GM23338 (cell line): ENCODE measurements at regions not wholly inside any gene's neighbourhood (a gene's known extent, or its start where the extent isn't known, plus 50 kb on each side); places are given as distances from the start of the nearest gene placed in this dataset.

Source experiments
- ATAC-seq: fragments of 200-7000 bp; cut with Tn5 transposase; 3 replicates; pipeline ENCODE4 v1.9.1; 2020
- DNase-seq: peaks from one replicate; pipeline ENCODE4 v3.0.0-alpha.2; 2015; ENCODE audit warnings: low spot score
- H2AFZ ChIP-seq: fragments of 200-600 bp; sonication (generic); 2 replicates; pipeline ENCODE4 v1.8.0; 2016; ENCODE audit warnings: antibody characterized with exemption, mild to moderate bottlenecking, moderate library complexity
- H3F3A ChIP-seq: fragments of 200-600 bp; sonication (generic); replicated peaks from 2 replicates; pipeline ENCODE4 v1.8.0; 2017; ENCODE audit warnings: antibody characterized with exemption, mixed run types, low read depth
- H3K27ac ChIP-seq: fragments of 200-600 bp; sonication (generic); 2 replicates; pipeline ENCODE4 v1.6.1; 2016; ENCODE audit warnings: low read depth
- H3K27me3 ChIP-seq: fragments of 200-600 bp; sonication (generic); 2 replicates; pipeline ENCODE4 v1.8.0; 2016; ENCODE audit warnings: mild to moderate bottlenecking, mixed run types, moderate library complexity; ENCODE audit not compliant: insufficient read depth
- H3K36me3 ChIP-seq: fragments of 200-600 bp; sonication (generic); 2 replicates; pipeline ENCODE4 v1.8.0; 2016; ENCODE audit warnings: mild to moderate bottlenecking; ENCODE audit not compliant: insufficient read depth
- H3K4me1 ChIP-seq: fragments of 200-600 bp; sonication (generic); 2 replicates; pipeline ENCODE4 v1.8.0; 2016; ENCODE audit warnings: mild to moderate bottlenecking, moderate library complexity; ENCODE audit not compliant: insufficient read depth
- H3K4me2 ChIP-seq: fragments of 200-600 bp; sonication (generic); 2 replicates; pipeline ENCODE4 v1.7.1; 2017; ENCODE audit warnings: mixed run types
- H3K4me3 ChIP-seq: fragments of 200-600 bp; sonication (generic); 2 replicates; pipeline ENCODE4 v1.6.1; 2016; ENCODE audit warnings: mixed run types
- H3K79me2 ChIP-seq: fragments of 200-600 bp; sonication (generic); replicated peaks from 2 replicates; pipeline ENCODE4 v1.8.0; 2017; ENCODE audit warnings: mild to moderate bottlenecking; ENCODE audit not compliant: insufficient read depth
- H3K9me2 ChIP-seq: fragments of 200-600 bp; sonication (generic); 2 replicates; pipeline ENCODE4 v1.8.0; 2017; ENCODE audit not compliant: insufficient read depth
- H4K20me1 ChIP-seq: fragments of 200-600 bp; sonication (generic); replicated peaks from 2 replicates; pipeline ENCODE4 v1.8.0; 2017; ENCODE audit warnings: mild to moderate bottlenecking; ENCODE audit not compliant: insufficient read depth
- H3K27ac Mint-ChIP-seq: 2 replicates; pipeline ENCODE4 v1.8.0; 2020; ENCODE audit warnings: inconsistent platforms, mild to moderate bottlenecking, moderate library complexity, mixed read lengths
- H3K27me3 Mint-ChIP-seq: 3 replicates; pipeline ENCODE4 v1.8.0; 2022; ENCODE audit warnings: low read depth, mild to moderate bottlenecking, moderate library complexity, mixed read lengths, inconsistent platforms; ENCODE audit not compliant: insufficient read depth, poor library complexity
- H3K36me3 Mint-ChIP-seq: 3 replicates; pipeline ENCODE4 v1.8.0; 2021; ENCODE audit warnings: low read depth, mild to moderate bottlenecking, inconsistent platforms, moderate library complexity, mixed read lengths
- H3K4me1 Mint-ChIP-seq: 3 replicates; pipeline ENCODE4 v1.8.0; 2020; ENCODE audit warnings: mild to moderate bottlenecking, inconsistent platforms, mixed read lengths
- H3K4me3 Mint-ChIP-seq: 3 replicates; pipeline ENCODE4 v1.8.0; 2021; ENCODE audit warnings: moderate library complexity, mild to moderate bottlenecking, inconsistent platforms, mixed read lengths
- H3K9me3 Mint-ChIP-seq: 3 replicates; pipeline ENCODE4 v1.8.0; 2020; ENCODE audit warnings: moderate library complexity, mild to moderate bottlenecking, inconsistent platforms, mixed read lengths
- CREB1 ChIP-seq: fragments of 250-450 bp; sonication (Bioruptor Pico); IDR thresholded peaks from 2 replicates; pipeline ENCODE4 v1.5.0; 2020; ENCODE audit warnings: low read depth, mild to moderate bottlenecking, moderate library complexity
- EZH2 ChIP-seq: fragments of 200-600 bp; sonication (generic); IDR thresholded peaks from one replicate; pipeline ENCODE4 v1.8.0; 2017; ENCODE audit warnings: antibody characterized with exemption, mild to moderate bottlenecking, low read depth; ENCODE audit not compliant: unreplicated experiment
- EZH2phosphoT487 ChIP-seq: fragments of 200-600 bp; sonication (generic); IDR thresholded peaks from one replicate; pipeline ENCODE4 v1.8.1; 2018; ENCODE audit warnings: antibody characterized with exemption; ENCODE audit not compliant: unreplicated experiment
- JUNB ChIP-seq: IDR thresholded peaks from one replicate; pipeline ENCODE4 v1.6.1; 2016; ENCODE audit warnings: antibody characterized with exemption; ENCODE audit not compliant: unreplicated experiment
- POLR2AphosphoS5 ChIP-seq: IDR thresholded peaks from 2 replicates; pipeline ENCODE4 v1.6.1; 2016; ENCODE audit warnings: antibody characterized with exemption, low read depth
- STAT1 ChIP-seq: IDR thresholded peaks from one replicate; pipeline ENCODE4 v1.6.1; 2016; ENCODE audit warnings: antibody characterized with exemption; ENCODE audit not compliant: unreplicated experiment
- ZNF114 ChIP-seq: fragments of 250-450 bp; sonication (Bioruptor Pico); IDR thresholded peaks from 2 replicates; pipeline ENCODE4 v1.5.0; 2020; ENCODE audit warnings: mild to moderate bottlenecking, moderate library complexity
- ZNF462 ChIP-seq: fragments of 250-450 bp; sonication (Bioruptor Pico); IDR thresholded peaks from 2 replicates; pipeline ENCODE4 v1.5.0; 2020; ENCODE audit warnings: mild to moderate bottlenecking, moderate library complexity
- TF ChIP-seq, protein P1 (sequence below): IDR thresholded peaks from 2 replicates; pipeline ENCODE4 v1.6.1; 2016; ENCODE audit warnings: antibody characterized with exemption
- TF ChIP-seq, protein P2 (sequence below), 2 experiments: fragments of 200-600 bp in 1 of 2; sonication (generic) in 1 of 2; conservative IDR thresholded peaks; 2 replicates each; pipeline versions ENCODE4 v1.5.1 to v1.6.1; 2016 to 2017; ENCODE audit warnings: antibody characterized with exemption in 2 of 2, low read depth in 2 of 2, mild to moderate bottlenecking in 2 of 2, moderate library complexity in 1 of 2

GRCh38 chr15:26001201-26001600, 138.1 kb upstream of the ATP10A start:
- ATAC-seq: no peak
- Histone ChIP-seq H2AFZ (no peak overlapping the region), H3K27me3 (no peaks in the 10 kb centered on the region), H3K4me2 (no peak overlapping the region), H3F3A (no peaks in the 10 kb centered on the region), H3K4me1 (no peaks in the 10 kb centered on the region), H4K20me1 (no peaks in the 10 kb centered on the region; the same call in 1 of the 2 replicates), H3K36me3 (no peaks in the 10 kb centered on the region), H3K4me3 (no peak overlapping the region), H3K27ac (no peak overlapping the region), H3K79me2 (no peaks in the 10 kb centered on the region), H3K9me2 (no peaks in the 10 kb centered on the region)
- Mint-ChIP-seq H3K4me3 (no peak overlapping the region), H3K36me3 (no peaks in the 10 kb centered on the region; the same call in 2 of the 3 replicates), H3K27ac (no peak overlapping the region), H3K9me3 (peaks cover 9% of the 10 kb centered on the region; the same call in 2 of the 3 replicates), H3K4me1 (no peaks in the 10 kb centered on the region; the same call in 2 of the 3 replicates), H3K27me3 (peaks cover 5% of the 10 kb centered on the region)
- TF ChIP-seq EZH2 (no peak), CREB1 (CRISPR knock-in tag) (no peak), EZH2phosphoT487 (no peak), JUNB (no peak), POLR2AphosphoS5 (no peak), ZNF462 (CRISPR knock-in tag) (no peak), ZNF114 (CRISPR knock-in tag) (no peak), STAT1 (no peak)
- TF ChIP-seq, protein P1, sequence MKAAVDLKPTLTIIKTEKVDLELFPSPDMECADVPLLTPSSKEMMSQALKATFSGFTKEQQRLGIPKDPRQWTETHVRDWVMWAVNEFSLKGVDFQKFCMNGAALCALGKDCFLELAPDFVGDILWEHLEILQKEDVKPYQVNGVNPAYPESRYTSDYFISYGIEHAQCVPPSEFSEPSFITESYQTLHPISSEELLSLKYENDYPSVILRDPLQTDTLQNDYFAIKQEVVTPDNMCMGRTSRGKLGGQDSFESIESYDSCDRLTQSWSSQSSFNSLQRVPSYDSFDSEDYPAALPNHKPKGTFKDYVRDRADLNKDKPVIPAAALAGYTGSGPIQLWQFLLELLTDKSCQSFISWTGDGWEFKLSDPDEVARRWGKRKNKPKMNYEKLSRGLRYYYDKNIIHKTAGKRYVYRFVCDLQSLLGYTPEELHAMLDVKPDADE: no peak
- TF ChIP-seq, protein P2, sequence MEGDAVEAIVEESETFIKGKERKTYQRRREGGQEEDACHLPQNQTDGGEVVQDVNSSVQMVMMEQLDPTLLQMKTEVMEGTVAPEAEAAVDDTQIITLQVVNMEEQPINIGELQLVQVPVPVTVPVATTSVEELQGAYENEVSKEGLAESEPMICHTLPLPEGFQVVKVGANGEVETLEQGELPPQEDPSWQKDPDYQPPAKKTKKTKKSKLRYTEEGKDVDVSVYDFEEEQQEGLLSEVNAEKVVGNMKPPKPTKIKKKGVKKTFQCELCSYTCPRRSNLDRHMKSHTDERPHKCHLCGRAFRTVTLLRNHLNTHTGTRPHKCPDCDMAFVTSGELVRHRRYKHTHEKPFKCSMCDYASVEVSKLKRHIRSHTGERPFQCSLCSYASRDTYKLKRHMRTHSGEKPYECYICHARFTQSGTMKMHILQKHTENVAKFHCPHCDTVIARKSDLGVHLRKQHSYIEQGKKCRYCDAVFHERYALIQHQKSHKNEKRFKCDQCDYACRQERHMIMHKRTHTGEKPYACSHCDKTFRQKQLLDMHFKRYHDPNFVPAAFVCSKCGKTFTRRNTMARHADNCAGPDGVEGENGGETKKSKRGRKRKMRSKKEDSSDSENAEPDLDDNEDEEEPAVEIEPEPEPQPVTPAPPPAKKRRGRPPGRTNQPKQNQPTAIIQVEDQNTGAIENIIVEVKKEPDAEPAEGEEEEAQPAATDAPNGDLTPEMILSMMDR (conservative IDR thresholded peaks at IDR 0.05; ENCODE audit: low read depth in 2 of 2): no peak
- no peak for DNase-seq
